ENCODE measurements at regions not wholly inside any gene's neighbourhood (a gene's known extent, or its start where the extent isn't known, plus 50 kb on each side); places are given as distances from the start of the nearest gene placed in this dataset.

DNA sequence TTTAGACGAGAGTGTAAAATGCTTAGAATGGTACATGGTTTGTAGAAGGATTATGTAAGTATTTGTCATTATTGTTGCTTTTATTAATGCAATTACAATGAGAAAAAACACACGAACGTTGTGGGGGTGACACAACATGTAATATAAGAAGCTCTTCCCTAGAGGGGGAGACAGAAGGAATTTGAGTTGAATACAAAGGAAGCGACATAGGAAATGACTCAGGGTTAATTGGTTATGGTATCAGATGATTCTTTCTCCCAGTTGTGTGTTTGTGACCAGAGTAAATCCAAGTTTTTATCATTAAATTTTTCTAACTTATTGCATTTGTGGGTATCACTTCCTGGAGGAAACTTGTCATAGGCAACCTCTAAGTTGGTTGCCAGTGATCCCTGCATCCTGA, 625.6 kb upstream of the CDH2 start (continued):
- TF ChIP-seq, protein P1, sequence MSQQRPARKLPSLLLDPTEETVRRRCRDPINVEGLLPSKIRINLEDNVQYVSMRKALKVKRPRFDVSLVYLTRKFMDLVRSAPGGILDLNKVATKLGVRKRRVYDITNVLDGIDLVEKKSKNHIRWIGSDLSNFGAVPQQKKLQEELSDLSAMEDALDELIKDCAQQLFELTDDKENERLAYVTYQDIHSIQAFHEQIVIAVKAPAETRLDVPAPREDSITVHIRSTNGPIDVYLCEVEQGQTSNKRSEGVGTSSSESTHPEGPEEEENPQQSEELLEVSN (IDR thresholded peaks at IDR 0.05) = no peak
